Liver (tissue), 8 donors: ENCODE measurements at regions not wholly inside any gene's neighbourhood (a gene's known extent, or its start where the extent isn't known, plus 50 kb on each side); places are given as distances from the start of the nearest gene placed in this dataset.

Source experiments
- DNase-seq: peaks from one replicate; pipeline ENCODE4 v3.0.0-alpha.2; 2017; ENCODE audit warnings: low spot score
- H3K27ac ChIP-seq, 2 donors: one replicate each; pipeline ENCODE4 v1.7.0; 2013; ENCODE audit warnings: inconsistent platforms in 2 of 2, low read length in 2 of 2, control low read depth in 1 of 2, low read depth in 1 of 2, mild to moderate bottlenecking in 1 of 2
- H3K27me3 ChIP-seq, 4 donors: one replicate each; pipeline versions ENCODE4 v1.6.1 to v1.7.0; 2013; ENCODE audit warnings: low read length in 3 of 4, inconsistent platforms in 1 of 4, mild to moderate bottlenecking in 1 of 4, moderate library complexity in 1 of 4; ENCODE audit not compliant: control insufficient read depth in 4 of 4, insufficient read depth in 4 of 4
- H3K36me3 ChIP-seq, 4 donors: one replicate each; pipeline versions ENCODE4 v1.6.1 to v1.7.0; 2013; ENCODE audit warnings: low read length in 3 of 4, mild to moderate bottlenecking in 3 of 4, low read depth in 1 of 4, moderate library complexity in 1 of 4; ENCODE audit not compliant: control insufficient read depth in 4 of 4, insufficient read depth in 3 of 4
- H3K4me1 ChIP-seq, 4 donors: one replicate each; pipeline versions ENCODE4 v1.6.1 to v1.7.0; 2013; ENCODE audit warnings: low read length in 3 of 4, mild to moderate bottlenecking in 3 of 4, moderate library complexity in 1 of 4; ENCODE audit not compliant: control insufficient read depth in 4 of 4, insufficient read depth in 4 of 4
- H3K4me3 ChIP-seq, 3 donors: one replicate each; pipeline versions ENCODE4 v1.6.1 to v1.7.0; 2013; ENCODE audit warnings: low read length in 3 of 3, control low read depth in 1 of 3, low read depth in 1 of 3, mild to moderate bottlenecking in 1 of 3
- H3K9ac ChIP-seq, 2 donors: one replicate each; pipeline ENCODE4 v1.7.0; 2013; ENCODE audit warnings: low read length in 2 of 2, mild to moderate bottlenecking in 2 of 2, moderate library complexity in 2 of 2, control low read depth in 1 of 2, low read depth in 1 of 2
- H3K9me3 ChIP-seq, 4 donors: one replicate each; pipeline versions ENCODE4 v1.6.1 to v1.7.0; 2013; ENCODE audit warnings: low read length in 3 of 4; ENCODE audit not compliant: control insufficient read depth in 4 of 4
- ATF3 ChIP-seq: IDR thresholded peaks from 2 replicates; pipeline ENCODE4 v1.6.1; 2016; ENCODE audit warnings: antibody characterized with exemption
- FOXA2 ChIP-seq: IDR thresholded peaks from 2 replicates; pipeline ENCODE4 v1.6.1; 2016; ENCODE audit warnings: antibody characterized with exemption
- GABPA ChIP-seq, 2 donors: IDR thresholded peaks in 1 of 2; conservative IDR thresholded peaks in 1 of 2; 2 replicates each; pipeline ENCODE4 v1.6.1; 2016; ENCODE audit warnings: antibody characterized with exemption in 2 of 2, mild to moderate bottlenecking in 1 of 2, moderate library complexity in 1 of 2
- HNF4A ChIP-seq, 2 donors: conservative IDR thresholded peaks; 2 replicates each; pipeline ENCODE4 v1.6.1; 2016; ENCODE audit warnings: antibody characterized with exemption in 2 of 2, mild to moderate bottlenecking in 2 of 2
- HNF4G ChIP-seq: IDR thresholded peaks from 2 replicates; pipeline ENCODE4 v1.6.1; 2016; ENCODE audit warnings: antibody characterized with exemption
- JUND ChIP-seq, 2 donors: IDR thresholded peaks; 2 replicates each; pipeline ENCODE4 v1.6.1; 2016; ENCODE audit warnings: antibody characterized with exemption in 2 of 2
- MAX ChIP-seq: IDR thresholded peaks from 2 replicates; pipeline ENCODE4 v1.6.1; 2016; ENCODE audit warnings: antibody characterized with exemption
- NR2F2 ChIP-seq: IDR thresholded peaks from 2 replicates; pipeline ENCODE4 v1.6.1; 2016; ENCODE audit warnings: antibody characterized with exemption
- RAD21 ChIP-seq, 2 donors: IDR thresholded peaks; 2 replicates each; pipeline ENCODE4 v1.6.1; 2016; ENCODE audit warnings: antibody characterized with exemption in 2 of 2, mild to moderate bottlenecking in 2 of 2
- YY1 ChIP-seq: IDR thresholded peaks from 2 replicates; pipeline ENCODE4 v1.6.1; 2016; ENCODE audit warnings: antibody characterized with exemption, mild to moderate bottlenecking
- WGBS: extraction: QIAGEN DNeasy Blood & Tissue Kit; methylation state at CpG from one replicate; pipeline ENCODE4 v1.1.7; 2013; 5-methylcytosine and 5-hydroxymethylcytosine counted together
- TF ChIP-seq, protein P1 (sequence below): IDR thresholded peaks from 2 replicates; pipeline ENCODE4 v1.6.1; 2016; ENCODE audit warnings: antibody characterized with exemption
- TF ChIP-seq, protein P2 (sequence below): fragments of 150-350 bp; IDR thresholded peaks from 2 replicates; pipeline ENCODE4 v1.5.1; 2017; ENCODE audit warnings: improper control_type of control experiment, low read depth, low read length; ENCODE audit not compliant: missing input control
- donor health status: healthy.
- donor health status: healthy.
- donor health status: healthy.
- donor health status: healthy.
- donor health status: healthy.

GRCh38 chr3:150300388-150300787 lies 107.7 kb upstream of the TSC22D2 start (continued):
- TF ChIP-seq, protein P1, sequence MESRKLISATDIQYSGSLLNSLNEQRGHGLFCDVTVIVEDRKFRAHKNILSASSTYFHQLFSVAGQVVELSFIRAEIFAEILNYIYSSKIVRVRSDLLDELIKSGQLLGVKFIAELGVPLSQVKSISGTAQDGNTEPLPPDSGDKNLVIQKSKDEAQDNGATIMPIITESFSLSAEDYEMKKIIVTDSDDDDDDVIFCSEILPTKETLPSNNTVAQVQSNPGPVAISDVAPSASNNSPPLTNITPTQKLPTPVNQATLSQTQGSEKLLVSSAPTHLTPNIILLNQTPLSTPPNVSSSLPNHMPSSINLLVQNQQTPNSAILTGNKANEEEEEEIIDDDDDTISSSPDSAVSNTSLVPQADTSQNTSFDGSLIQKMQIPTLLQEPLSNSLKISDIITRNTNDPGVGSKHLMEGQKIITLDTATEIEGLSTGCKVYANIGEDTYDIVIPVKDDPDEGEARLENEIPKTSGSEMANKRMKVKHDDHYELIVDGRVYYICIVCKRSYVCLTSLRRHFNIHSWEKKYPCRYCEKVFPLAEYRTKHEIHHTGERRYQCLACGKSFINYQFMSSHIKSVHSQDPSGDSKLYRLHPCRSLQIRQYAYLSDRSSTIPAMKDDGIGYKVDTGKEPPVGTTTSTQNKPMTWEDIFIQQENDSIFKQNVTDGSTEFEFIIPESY = no peak

- Histone ChIP-seq H3K36me3 (no peaks in the 10 kb centered on the region), H3K9ac (no peak overlapping the region), H3K4me1 (no peaks in the 10 kb centered on the region), H3K9me3 (no peaks in the 10 kb centered on the region), H3K27me3 (no peaks in the 10 kb centered on the region), H3K27ac (no peak overlapping the region), H3K4me3 (no peak overlapping the region)
- no peak for DNase-seq
- TF ChIP-seq ATF3 (no peak), YY1 (no peak), NR2F2 (no peak), MAX (no peak)
- 80% methylated on average over 2 of the region's 2 CpGs for WGBS
These were observed 108.9 kb upstream of the TSC22D2 start for GRCh38 chr3:150299201-150299600.

DNA sequence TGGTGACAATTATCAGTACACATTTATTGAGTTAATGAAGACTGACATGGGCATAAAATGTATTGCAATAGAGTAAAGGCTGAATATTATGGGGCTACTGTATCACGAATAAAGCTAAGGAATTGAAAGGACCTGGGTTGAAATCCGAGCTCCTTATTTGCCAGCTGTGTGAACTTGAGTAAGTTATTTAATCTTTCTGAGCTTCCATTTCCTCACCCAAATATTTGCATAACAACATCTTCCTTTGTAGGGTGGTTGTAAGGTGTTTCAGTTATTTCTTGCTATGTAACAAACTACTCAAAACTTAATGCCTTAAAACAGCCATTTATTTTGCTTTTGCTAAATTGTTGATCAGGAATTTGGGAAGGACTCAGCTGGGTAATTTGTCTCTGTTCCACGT lies 111.1 kb upstream of the TSC22D2 start:
- no peaks in the 10 kb centered on the region for H3K9me3 ChIP-seq
- 89% methylated on average over 3 of the region's 3 CpGs for WGBS
- H3K4me3 ChIP-seq = no peak overlapping the region
- H3K27me3 ChIP-seq = no peaks in the 10 kb centered on the region
- no peak overlapping the region for H3K27ac ChIP-seq
- H3K9ac ChIP-seq = no peak overlapping the region
- DNase-seq = no peak
- no peaks in the 10 kb centered on the region for H3K4me1 ChIP-seq
- TF ChIP-seq HNF4A (conservative IDR thresholded peaks at IDR 0.05) = no peak
- no peak for TF ChIP-seq MAX
- no peak for TF ChIP-seq ATF3
- no peak for TF ChIP-seq GABPA (IDR thresholded peaks at IDR 0.05 in 1 of 2, conservative IDR thresholded peaks at IDR 0.05 in 1 of 2)
- TF ChIP-seq, protein P2, sequence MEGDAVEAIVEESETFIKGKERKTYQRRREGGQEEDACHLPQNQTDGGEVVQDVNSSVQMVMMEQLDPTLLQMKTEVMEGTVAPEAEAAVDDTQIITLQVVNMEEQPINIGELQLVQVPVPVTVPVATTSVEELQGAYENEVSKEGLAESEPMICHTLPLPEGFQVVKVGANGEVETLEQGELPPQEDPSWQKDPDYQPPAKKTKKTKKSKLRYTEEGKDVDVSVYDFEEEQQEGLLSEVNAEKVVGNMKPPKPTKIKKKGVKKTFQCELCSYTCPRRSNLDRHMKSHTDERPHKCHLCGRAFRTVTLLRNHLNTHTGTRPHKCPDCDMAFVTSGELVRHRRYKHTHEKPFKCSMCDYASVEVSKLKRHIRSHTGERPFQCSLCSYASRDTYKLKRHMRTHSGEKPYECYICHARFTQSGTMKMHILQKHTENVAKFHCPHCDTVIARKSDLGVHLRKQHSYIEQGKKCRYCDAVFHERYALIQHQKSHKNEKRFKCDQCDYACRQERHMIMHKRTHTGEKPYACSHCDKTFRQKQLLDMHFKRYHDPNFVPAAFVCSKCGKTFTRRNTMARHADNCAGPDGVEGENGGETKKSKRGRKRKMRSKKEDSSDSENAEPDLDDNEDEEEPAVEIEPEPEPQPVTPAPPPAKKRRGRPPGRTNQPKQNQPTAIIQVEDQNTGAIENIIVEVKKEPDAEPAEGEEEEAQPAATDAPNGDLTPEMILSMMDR = no peak
- no peak for TF ChIP-seq HNF4G
- no peak for TF ChIP-seq RAD21 (IDR thresholded peaks at IDR 0.05)
- TF ChIP-seq YY1 = no peak
- TF ChIP-seq NR2F2 = no peak
- no peak for TF ChIP-seq FOXA2
- no peak for TF ChIP-seq JUND (IDR thresholded peaks at IDR 0.05)
- H3K36me3 ChIP-seq = no peaks in the 10 kb centered on the region
